ENCODE measurements at regions not wholly inside any gene's neighbourhood (a gene's known extent, or its start where the extent isn't known, plus 50 kb on each side); places are given as distances from the start of the nearest gene placed in this dataset.

DNA sequence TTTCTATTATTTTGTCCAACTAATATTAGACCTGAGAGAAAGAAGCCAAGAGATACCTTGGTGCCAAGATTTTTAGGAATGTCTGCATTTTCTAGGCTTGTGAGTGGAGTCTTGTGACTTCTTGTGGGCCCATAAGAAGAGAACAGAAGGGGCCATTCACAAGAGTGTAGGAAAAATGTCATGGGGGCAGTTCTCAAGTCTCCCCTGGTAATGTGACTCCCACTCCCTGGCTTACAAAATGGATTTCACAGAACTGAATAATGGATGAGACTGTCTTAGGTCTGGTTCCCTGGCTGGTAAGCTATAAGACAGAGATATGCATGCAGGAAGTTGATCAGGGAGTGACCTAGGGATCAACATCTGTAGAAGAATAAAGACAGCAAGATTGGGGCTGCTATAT, 181.3 kb downstream of the CBLN1 start:
- TF ChIP-seq POLR2AphosphoS5 (IDR thresholded peaks at IDR 0.05; ENCODE audit: borderline replicate concordance, low read depth, low read length) (no peak), EZH2 (IDR thresholded peaks at IDR 0.05) (no peak), FOXP2 (optimal IDR thresholded peaks at IDR 0.05; ENCODE audit: control extremely low read depth, extremely low read length, insufficient read depth) (no peak)
